Muscle of leg (tissue), 3 donors: ENCODE measurements at regions not wholly inside any gene's neighbourhood (a gene's known extent, or its start where the extent isn't known, plus 50 kb on each side); places are given as distances from the start of the nearest gene placed in this dataset.
"Not testable (repeated sequence)": the region's sequence is repeated elsewhere in the genome, so short reads cannot be mapped to it uniquely, and the experiment has no call there.

Experiments
- DNase-seq: peaks from one replicate; pipeline ENCODE4 v3.0.0; 2013
- H3K27ac ChIP-seq: one replicate; pipeline ENCODE4 v1.5.1; 2013; ENCODE audit warnings: mild to moderate bottlenecking, low read length, control low read depth
- H3K27me3 ChIP-seq: one replicate; pipeline ENCODE4 v1.6.1; 2013; ENCODE audit warnings: low read length; ENCODE audit not compliant: control insufficient read depth, insufficient read depth
- H3K36me3 ChIP-seq: one replicate; pipeline ENCODE4 v1.6.1; 2013; ENCODE audit warnings: low read length; ENCODE audit not compliant: control insufficient read depth, insufficient read depth
- H3K4me1 ChIP-seq: one replicate; pipeline ENCODE4 v1.6.1; 2013; ENCODE audit warnings: low read length; ENCODE audit not compliant: control insufficient read depth, insufficient read depth
- H3K4me3 ChIP-seq: one replicate; pipeline ENCODE4 v1.5.1; 2013; ENCODE audit warnings: low read length, control low read depth
- H3K9me3 ChIP-seq: replicated peaks from 2 replicates; pipeline ENCODE4 v1.6.1; 2013; ENCODE audit warnings: low read depth, low read length; ENCODE audit not compliant: control insufficient read depth
- WGBS: methylation state at CpG from one replicate; pipeline ENCODE4 v1.1.5; 2013; ENCODE audit warnings: missing lambda C conversion rate; ENCODE audit not compliant: insufficient coverage; 5-methylcytosine and 5-hydroxymethylcytosine counted together

DNA sequence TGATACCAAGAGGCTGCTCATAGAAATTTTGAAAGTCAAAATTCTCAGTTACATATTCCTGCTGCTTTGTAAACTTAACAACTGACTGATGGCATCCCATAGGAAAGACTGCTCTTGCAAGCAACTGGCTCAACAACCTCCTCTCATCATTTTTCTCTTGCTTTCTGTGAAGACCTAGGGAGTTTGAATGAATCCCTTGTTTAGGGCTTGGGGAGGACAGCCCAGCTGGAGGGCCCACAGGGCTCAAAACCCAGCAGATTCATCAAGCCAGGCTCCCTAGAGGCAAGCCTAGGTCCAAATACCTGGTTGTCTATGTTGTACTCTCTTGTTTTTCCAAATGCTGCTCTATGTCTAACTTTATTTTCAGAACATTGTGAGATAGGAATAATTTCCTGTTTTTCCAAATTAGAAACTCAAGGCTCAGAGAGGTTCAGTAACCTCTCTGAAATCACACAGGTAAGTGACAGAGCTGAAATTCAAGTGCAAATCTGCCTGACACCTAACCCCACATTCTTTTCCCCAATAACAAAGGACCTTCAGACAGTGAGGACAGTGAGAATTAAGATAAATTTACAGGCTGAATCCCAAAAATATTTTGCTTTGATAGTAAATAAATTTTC is 558.9 kb upstream of the KLF4 start:
- no peaks in the 10 kb centered on the region for H3K27me3 ChIP-seq
- no peak overlapping the region for H3K4me3 ChIP-seq
- no peak for DNase-seq
- H3K36me3 ChIP-seq, result no peaks in the 10 kb centered on the region
- no peak overlapping the region for H3K27ac ChIP-seq
- peaks cover 6% of the 10 kb centered on the region for H3K9me3 ChIP-seq
- peaks cover 19% of the 10 kb centered on the region for H3K4me1 ChIP-seq

DNA sequence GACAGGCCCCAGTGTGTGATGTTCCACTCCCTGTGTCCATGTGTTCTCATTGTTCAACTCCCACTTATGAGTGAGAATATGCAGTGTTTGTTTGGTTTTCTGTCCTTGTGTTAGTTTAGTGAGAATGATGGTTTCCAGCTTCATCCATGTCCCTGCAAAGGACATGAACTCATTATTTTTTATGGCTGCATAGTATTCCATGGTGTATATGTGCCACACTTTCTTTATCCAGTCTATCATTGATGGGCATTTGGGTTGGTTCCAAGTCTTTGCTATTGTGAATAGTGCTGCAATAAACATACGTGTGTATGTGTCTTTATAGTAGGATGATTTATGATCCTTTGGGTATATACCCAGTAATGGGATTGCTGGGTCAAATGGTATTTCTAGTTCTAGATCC is 558.2 kb upstream of the KLF4 start:
- not testable (repeated sequence) for H3K9me3 ChIP-seq, H3K27me3 ChIP-seq, H3K36me3 ChIP-seq, H3K27ac ChIP-seq, DNase-seq, H3K4me3 ChIP-seq
- WGBS, result no CpG with 5 or more reads among the region's 1 CpG
- peaks cover 11% of the 10 kb centered on the region for H3K4me1 ChIP-seq

DNA sequence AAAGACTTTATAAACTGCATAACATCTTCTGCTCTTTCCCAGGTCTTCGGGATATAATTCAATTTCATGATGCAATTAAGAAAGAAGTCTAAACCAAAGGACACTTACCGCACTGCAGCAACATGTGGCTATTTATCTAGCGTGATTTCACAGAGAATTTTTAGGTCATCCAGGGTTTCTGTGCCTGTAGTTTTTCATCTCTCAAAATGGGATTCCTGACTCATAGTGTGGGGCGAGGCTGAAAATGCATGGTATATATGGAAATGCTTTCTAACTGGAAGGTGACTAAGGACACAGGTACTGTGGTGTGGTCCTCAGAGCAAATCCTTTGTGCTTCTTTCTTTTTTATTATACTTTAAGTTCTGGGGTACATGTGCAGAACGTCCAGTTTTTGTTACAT is 557.7 kb upstream of the KLF4 start:
- no peaks in the 10 kb centered on the region for H3K27me3 ChIP-seq
- no peak overlapping the region for H3K27ac ChIP-seq
- DNase-seq, result no peak
- peaks cover 10% of the 10 kb centered on the region for H3K9me3 ChIP-seq
- H3K4me1 ChIP-seq, result peaks cover 6% of the 10 kb centered on the region
- no peak overlapping the region for H3K4me3 ChIP-seq
- no peaks in the 10 kb centered on the region for H3K36me3 ChIP-seq
- 82% methylated on average over 3 of the region's 5 CpGs for WGBS

DNA sequence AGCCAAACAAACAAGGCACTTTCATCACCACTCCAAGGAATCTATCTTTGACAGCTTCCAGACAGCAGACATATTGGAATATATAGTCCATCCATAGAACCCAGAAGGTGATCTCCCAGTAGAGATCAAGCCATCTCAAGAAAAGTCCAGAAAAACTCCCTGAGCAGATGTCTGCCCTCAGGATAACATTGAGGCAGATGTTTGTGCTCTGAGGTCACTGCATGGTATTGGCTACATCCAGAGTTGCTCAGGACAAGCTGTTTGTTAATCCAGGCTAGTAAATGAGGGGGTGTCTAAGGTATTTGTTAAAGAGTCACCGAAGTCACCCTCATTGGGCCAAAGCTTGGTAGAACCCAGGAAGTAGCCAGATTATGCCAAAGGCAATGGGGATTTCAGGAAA is 556.3 kb upstream of the KLF4 start:
- H3K36me3 ChIP-seq, result no peaks in the 10 kb centered on the region
- peaks cover 10% of the 10 kb centered on the region for H3K9me3 ChIP-seq
- DNase-seq, result no peak
- WGBS, result 100% methylated on average over 1 of the region's 1 CpG
- H3K27me3 ChIP-seq, result no peaks in the 10 kb centered on the region
- no peak overlapping the region for H3K27ac ChIP-seq
- H3K4me1 ChIP-seq, result peaks cover 2% of the 10 kb centered on the region
- no peak overlapping the region for H3K4me3 ChIP-seq

DNA sequence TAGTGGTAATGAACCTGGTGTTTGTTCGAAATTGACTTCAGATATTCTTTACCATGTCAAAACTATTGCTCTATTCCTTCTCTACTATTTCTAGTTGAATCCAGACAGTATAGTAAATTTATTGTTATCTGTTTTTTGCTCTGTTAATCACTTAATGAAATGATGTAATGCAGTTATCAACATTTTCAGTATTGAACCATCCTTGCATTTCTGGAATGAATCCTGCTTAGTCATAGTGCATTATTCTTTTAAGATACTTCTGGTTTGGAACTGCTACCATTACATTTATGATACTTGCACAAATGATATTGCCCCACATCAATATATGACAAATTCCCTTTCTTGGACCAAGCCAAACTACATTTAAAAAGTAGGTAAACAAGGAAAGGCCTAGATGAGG is 554.0 kb upstream of the KLF4 start:
- Histone ChIP-seq H3K9me3 (peaks cover 10% of the 10 kb centered on the region), H3K27me3 (no peaks in the 10 kb centered on the region), H3K4me3 (no peak overlapping the region), H3K27ac (no peak overlapping the region), H3K36me3 (no peaks in the 10 kb centered on the region), H3K4me1 (peaks cover 2% of the 10 kb centered on the region)
- no CpG with 5 or more reads among the region's 1 CpG for WGBS
- DNase-seq, result no peak

DNA sequence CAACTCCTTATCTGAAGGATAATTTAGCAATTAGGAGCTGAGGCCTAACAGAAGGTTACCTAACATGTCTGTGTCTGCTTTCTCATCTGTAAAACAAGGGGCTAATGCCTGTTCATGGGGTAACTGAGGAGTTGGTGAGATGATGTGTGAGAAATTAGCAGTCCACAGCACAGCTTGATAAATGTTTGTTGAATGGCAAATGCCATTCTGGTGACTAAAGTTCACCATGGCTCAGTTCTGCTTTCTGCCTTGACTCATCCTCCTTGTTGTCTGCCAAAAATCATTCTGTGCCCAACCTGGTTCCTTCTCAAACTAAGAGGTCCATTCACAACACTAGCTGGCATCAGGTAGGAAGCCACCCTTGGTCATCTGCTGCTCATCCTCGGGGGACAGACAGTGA is 552.0 kb upstream of the KLF4 start:
- WGBS, result 71% methylated on average over 1 of the region's 1 CpG
- H3K4me1 ChIP-seq, result no peaks in the 10 kb centered on the region
- DNase-seq, result no peak
- H3K9me3 ChIP-seq, result peaks cover 10% of the 10 kb centered on the region
- no peak overlapping the region for H3K27ac ChIP-seq
- no peaks in the 10 kb centered on the region for H3K27me3 ChIP-seq
- H3K4me3 ChIP-seq, result no peak overlapping the region
- H3K36me3 ChIP-seq, result no peaks in the 10 kb centered on the region

DNA sequence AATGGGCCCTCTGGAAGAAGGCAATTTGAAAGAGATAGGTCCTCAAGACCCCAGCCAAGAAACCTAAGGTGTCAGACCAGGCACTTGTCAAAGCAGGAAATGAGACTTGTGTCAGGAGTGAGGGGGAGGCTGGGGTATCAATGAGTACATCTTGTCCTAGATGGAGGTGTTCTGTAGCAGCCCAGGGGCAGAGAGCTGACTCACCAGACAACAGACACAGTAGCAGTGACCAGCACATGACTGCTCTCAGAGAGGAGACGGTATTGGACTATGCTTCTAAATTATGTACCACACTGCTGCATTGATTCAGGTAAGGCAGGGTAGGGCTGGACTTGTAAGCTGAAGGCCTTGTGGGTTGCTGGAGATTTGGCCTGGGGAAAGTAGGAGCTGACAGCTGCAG is 551.2 kb upstream of the KLF4 start:
- H3K27me3 ChIP-seq, result no peaks in the 10 kb centered on the region
- no peak overlapping the region for H3K4me3 ChIP-seq
- H3K9me3 ChIP-seq, result peaks cover 10% of the 10 kb centered on the region
- H3K27ac ChIP-seq, result no peak overlapping the region
- H3K36me3 ChIP-seq, result no peaks in the 10 kb centered on the region
- H3K4me1 ChIP-seq, result no peaks in the 10 kb centered on the region
- 100% methylated on average over 1 of the region's 1 CpG for WGBS
- DNase-seq, result no peak

DNA sequence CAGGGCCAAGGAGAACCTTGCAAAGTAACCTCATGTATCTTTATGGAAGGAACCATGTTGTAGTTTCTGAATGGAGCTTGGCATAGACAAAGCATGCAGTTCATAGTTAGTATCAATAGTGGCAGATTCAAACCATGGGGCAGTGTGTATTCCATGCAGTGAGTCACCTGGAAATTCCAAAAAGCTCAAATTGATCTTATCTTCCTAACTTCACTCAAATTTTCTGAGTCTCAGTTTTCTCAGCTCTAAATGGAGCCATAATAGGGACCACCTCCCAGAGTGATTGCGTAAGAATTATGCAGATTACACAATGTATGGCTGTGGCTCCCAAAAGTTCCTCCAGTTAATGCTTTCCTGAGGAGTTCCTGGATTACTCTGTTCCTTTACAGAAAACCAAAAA is 549.9 kb upstream of the KLF4 start:
- no CpG with 5 or more reads among the region's 1 CpG for WGBS
- H3K9me3 ChIP-seq, result peaks cover 10% of the 10 kb centered on the region
- H3K27ac ChIP-seq, result no peak overlapping the region
- H3K36me3 ChIP-seq, result no peaks in the 10 kb centered on the region
- H3K27me3 ChIP-seq, result no peaks in the 10 kb centered on the region
- H3K4me3 ChIP-seq, result no peak overlapping the region
- no peak for DNase-seq
- peaks cover 3% of the 10 kb centered on the region for H3K4me1 ChIP-seq

DNA sequence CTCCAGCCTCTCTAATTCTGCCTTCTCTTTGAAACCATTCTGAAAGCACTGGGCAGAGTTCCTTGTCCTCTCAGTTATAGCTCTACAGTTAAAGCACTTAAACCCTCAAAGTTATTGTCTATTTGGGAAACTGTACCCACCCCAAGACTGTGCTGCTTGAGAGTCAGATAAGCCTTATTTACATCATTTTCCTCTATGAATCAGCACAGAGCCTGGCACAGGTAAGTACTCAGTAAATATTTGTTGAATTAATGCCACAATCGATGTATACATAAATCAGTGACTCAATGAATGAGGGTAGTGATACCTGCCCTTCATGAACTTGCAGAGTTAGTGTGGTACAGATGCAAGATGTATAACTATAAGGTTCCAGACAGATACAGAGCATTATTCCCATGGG is 549.4 kb upstream of the KLF4 start:
- no CpG with 5 or more reads among the region's 1 CpG for WGBS
- peaks cover 9% of the 10 kb centered on the region for H3K9me3 ChIP-seq
- H3K4me3 ChIP-seq, result no peak overlapping the region
- no peaks in the 10 kb centered on the region for H3K27me3 ChIP-seq
- peaks cover 4% of the 10 kb centered on the region for H3K4me1 ChIP-seq
- H3K36me3 ChIP-seq, result no peaks in the 10 kb centered on the region
- no peak for DNase-seq
- H3K27ac ChIP-seq, result no peak overlapping the region

DNA sequence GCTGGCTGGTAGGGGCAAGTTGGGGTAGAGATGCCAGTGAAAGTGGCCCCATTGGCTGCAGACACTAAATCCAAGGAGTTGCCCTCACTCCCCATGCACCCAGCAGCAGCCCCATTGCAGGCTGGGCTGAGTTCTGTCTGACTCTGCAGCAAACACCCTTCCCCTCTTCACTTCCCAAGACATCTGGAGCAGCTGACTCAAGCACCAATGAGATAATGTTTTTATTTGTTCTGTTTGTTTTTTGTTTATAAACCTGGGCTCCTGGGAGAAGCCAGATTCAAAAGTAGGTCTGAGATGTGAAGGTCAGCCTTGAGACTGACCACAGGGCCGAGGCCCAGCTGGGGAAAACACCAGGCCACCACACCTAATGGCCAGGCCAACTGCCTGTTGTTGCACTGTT is 545.9 kb upstream of the KLF4 start:
- Histone ChIP-seq H3K27ac (no peak overlapping the region), H3K4me1 (peaks cover 4% of the 10 kb centered on the region), H3K9me3 (no peaks in the 10 kb centered on the region), H3K36me3 (no peaks in the 10 kb centered on the region), H3K27me3 (no peaks in the 10 kb centered on the region), H3K4me3 (no peak overlapping the region)
- WGBS, result 83% methylated on average over 1 of the region's 1 CpG
- DNase-seq, result peak; percentile 41
